ENCODE measurements at regions not wholly inside any gene's neighbourhood (a gene's known extent, or its start where the extent isn't known, plus 50 kb on each side); places are given as distances from the start of the nearest gene placed in this dataset.

DNA sequence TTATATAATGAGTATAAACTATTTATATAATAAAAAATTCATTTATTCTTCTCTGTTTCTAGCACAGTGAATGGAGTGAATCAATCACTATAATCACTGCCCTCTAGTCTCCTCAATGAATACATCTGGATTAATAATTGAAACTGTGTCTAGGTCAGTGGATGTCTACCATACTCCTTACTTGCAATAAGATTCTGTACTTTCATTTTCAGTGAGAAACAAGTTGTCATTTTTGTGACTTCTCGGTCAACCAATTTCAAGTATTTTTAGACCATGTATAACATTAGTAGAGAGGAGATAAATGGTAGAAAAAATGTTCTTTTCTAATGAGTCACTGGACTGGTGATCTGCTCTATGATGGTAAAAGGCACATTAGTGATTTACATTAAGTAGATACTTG, 799.6 kb upstream of the CHAC2 start:
- Mint-ChIP-seq H3K36me3 (ENCODE audit: unreplicated experiment) (no peaks in the 10 kb centered on the region), H3K27me3 (ENCODE audit: unreplicated experiment) (peaks cover 4% of the 10 kb centered on the region), H3K9me3 (ENCODE audit: unreplicated experiment) (no peaks in the 10 kb centered on the region), H3K4me1 (ENCODE audit: unreplicated experiment) (no peaks in the 10 kb centered on the region), H3K27ac (ENCODE audit: unreplicated experiment) (no peak overlapping the region), H3K4me3 (ENCODE audit: unreplicated experiment) (no peak overlapping the region)
- no peak for TF ChIP-seq CTCF (IDR thresholded peaks at IDR 0.05)
- DNase-seq (ENCODE audit: extremely low spot score, unreplicated experiment) = no peak

GRCh38 chr2:52964916-52965530, 802.6 kb upstream of the CHAC2 start:
- no peak for TF ChIP-seq CTCF (IDR thresholded peaks at IDR 0.05)
- Mint-ChIP-seq H3K36me3 (ENCODE audit: unreplicated experiment) (no peaks in the 10 kb centered on the region), H3K9me3 (ENCODE audit: unreplicated experiment) (no peaks in the 10 kb centered on the region), H3K4me1 (ENCODE audit: unreplicated experiment) (no peaks in the 10 kb centered on the region), H3K27me3 (ENCODE audit: unreplicated experiment) (no peaks in the 10 kb centered on the region), H3K27ac (ENCODE audit: unreplicated experiment) (no peak overlapping the region), H3K4me3 (ENCODE audit: unreplicated experiment) (no peak overlapping the region)
- DNase-seq (ENCODE audit: extremely low spot score, unreplicated experiment) = no peak

GRCh38 chr2:52961403-52961802, 806.2 kb upstream of the CHAC2 start:
- no peak for DNase-seq (ENCODE audit: extremely low spot score, unreplicated experiment)

GRCh38 chr2:52960881-52961280, 806.7 kb upstream of the CHAC2 start:
- no peak for TF ChIP-seq CTCF (IDR thresholded peaks at IDR 0.05)
- H3K4me3 Mint-ChIP-seq (ENCODE audit: unreplicated experiment) = no peak overlapping the region
- no peaks in the 10 kb centered on the region for H3K27me3 Mint-ChIP-seq (ENCODE audit: unreplicated experiment)
- DNase-seq (ENCODE audit: extremely low spot score, unreplicated experiment) = no peak
- no peak overlapping the region for H3K27ac Mint-ChIP-seq (ENCODE audit: unreplicated experiment)
- no peaks in the 10 kb centered on the region for H3K9me3 Mint-ChIP-seq (ENCODE audit: unreplicated experiment)
- no peaks in the 10 kb centered on the region for H3K4me1 Mint-ChIP-seq (ENCODE audit: unreplicated experiment)
- H3K36me3 Mint-ChIP-seq (ENCODE audit: unreplicated experiment) = no peaks in the 10 kb centered on the region

More at GRCh38 chr2:52961403-52961802, 806.2 kb upstream of the CHAC2 start:
- H3K36me3 Mint-ChIP-seq (ENCODE audit: unreplicated experiment) = no peaks in the 10 kb centered on the region
- TF ChIP-seq CTCF (IDR thresholded peaks at IDR 0.05) = no peak
- no peaks in the 10 kb centered on the region for H3K27me3 Mint-ChIP-seq (ENCODE audit: unreplicated experiment)
- no peaks in the 10 kb centered on the region for H3K9me3 Mint-ChIP-seq (ENCODE audit: unreplicated experiment)
- no peak overlapping the region for H3K4me3 Mint-ChIP-seq (ENCODE audit: unreplicated experiment)
- no peak overlapping the region for H3K27ac Mint-ChIP-seq (ENCODE audit: unreplicated experiment)
- H3K4me1 Mint-ChIP-seq (ENCODE audit: unreplicated experiment) = no peaks in the 10 kb centered on the region

DNA sequence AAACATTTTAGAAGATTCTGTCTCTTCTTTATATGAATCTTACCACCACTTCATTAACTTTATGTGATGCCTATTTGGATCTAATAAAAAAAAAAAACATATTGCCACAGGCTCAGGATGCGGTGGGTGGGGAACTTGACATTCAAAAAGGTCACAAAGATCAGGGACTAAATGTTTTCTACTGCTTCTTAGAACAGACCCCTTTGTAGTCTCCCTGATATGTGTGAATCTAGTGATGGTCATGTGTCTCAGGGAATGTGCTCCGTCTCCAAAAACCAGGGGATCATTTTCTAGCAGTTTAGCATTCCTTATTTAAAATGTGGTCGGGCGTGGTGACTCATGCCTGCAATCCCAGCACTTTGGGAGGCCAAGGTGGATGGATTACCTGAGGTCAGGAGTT, 807.8 kb upstream of the CHAC2 start:
- Mint-ChIP-seq H3K27me3 (ENCODE audit: unreplicated experiment) (no peaks in the 10 kb centered on the region), H3K27ac (ENCODE audit: unreplicated experiment) (no peak overlapping the region), H3K9me3 (ENCODE audit: unreplicated experiment) (no peaks in the 10 kb centered on the region), H3K4me3 (ENCODE audit: unreplicated experiment) (no peak overlapping the region), H3K4me1 (ENCODE audit: unreplicated experiment) (no peaks in the 10 kb centered on the region), H3K36me3 (ENCODE audit: unreplicated experiment) (no peaks in the 10 kb centered on the region)
- no peak for DNase-seq (ENCODE audit: extremely low spot score, unreplicated experiment)
- TF ChIP-seq CTCF (IDR thresholded peaks at IDR 0.05) = no peak
